CD14-positive monocyte (primary cell): ENCODE measurements at regions not wholly inside any gene's neighbourhood (a gene's known extent, or its start where the extent isn't known, plus 50 kb on each side); places are given as distances from the start of the nearest gene placed in this dataset.
"Not testable (repeated sequence)": the region's sequence is repeated elsewhere in the genome, so short reads cannot be mapped to it uniquely, and the experiment has no call there.

Experiments used
- DNase-seq, 3 donors: peaks; one replicate each; pipeline ENCODE4 v3.0.0-alpha.2; 2011 to 2022
- H2AFZ ChIP-seq: 2 replicates; pipeline ENCODE4 v1.6.0; 2012; ENCODE audit warnings: mild to moderate bottlenecking, low read depth, low read length, inconsistent platforms; ENCODE audit not compliant: insufficient read depth, poor library complexity, severe bottlenecking
- H3K27ac ChIP-seq, 2 donors: 1 replicate in 1 of 2; 2 replicates in 1 of 2; pipeline ENCODE4 v1.5.1; 2012 to 2013; ENCODE audit warnings: low read length in 2 of 2, control low read depth in 1 of 2, inconsistent platforms in 1 of 2, low read depth in 1 of 2, mild to moderate bottlenecking in 1 of 2
- H3K27me3 ChIP-seq, 2 donors: one replicate each; pipeline versions ENCODE4 v1.6.0 to v1.6.1; 2011 to 2013; ENCODE audit warnings: low read length in 2 of 2; ENCODE audit not compliant: control insufficient read depth in 2 of 2, insufficient read depth in 2 of 2
- H3K36me3 ChIP-seq, 2 donors: replicated peaks in 1 of 2; 1 replicate in 1 of 2; 2 replicates in 1 of 2; pipeline versions ENCODE4 v1.5.1 to v1.6.1; 2012 to 2013; ENCODE audit warnings: low read length in 2 of 2, control low read depth in 1 of 2, inconsistent platforms in 1 of 2, mild to moderate bottlenecking in 1 of 2; ENCODE audit not compliant: insufficient read depth in 2 of 2, control insufficient read depth in 1 of 2
- H3K4me1 ChIP-seq, 2 donors: 1 replicate in 1 of 2; 2 replicates in 1 of 2; pipeline versions ENCODE4 v1.5.1 to v1.6.1; 2012 to 2013; ENCODE audit warnings: low read length in 2 of 2, control low read depth in 1 of 2, inconsistent platforms in 1 of 2, mild to moderate bottlenecking in 1 of 2, moderate library complexity in 1 of 2; ENCODE audit not compliant: insufficient read depth in 2 of 2, control insufficient read depth in 1 of 2
- H3K4me2 ChIP-seq: replicated peaks from 2 replicates; pipeline ENCODE3; 2012; ENCODE audit warnings: low read length, moderate library complexity, mild to moderate bottlenecking; ENCODE audit not compliant: poor library complexity, severe bottlenecking; ENCODE audit errors: extremely low read depth
- H3K4me3 ChIP-seq, 3 experiments: fragments of 200-600 bp in 1 of 3; sonication (generic) in 1 of 3; replicated peaks in 1 of 3; 1 replicate in 2 of 3; 2 replicates in 1 of 3; pipeline ENCODE4 v1.5.1; 2011 to 2013; ENCODE audit warnings: low read length in 3 of 3, mild to moderate bottlenecking in 3 of 3, control low read depth in 2 of 3, low read depth in 2 of 3, inconsistent platforms in 1 of 3, moderate library complexity in 1 of 3
- H3K79me2 ChIP-seq: 2 replicates; pipeline ENCODE4 v1.6.0; 2012; ENCODE audit warnings: mild to moderate bottlenecking, control low read depth, inconsistent platforms, low read length, moderate library complexity; ENCODE audit not compliant: insufficient read depth
- H3K9ac ChIP-seq: 2 replicates; pipeline ENCODE4 v1.6.0; 2017; ENCODE audit warnings: low read length, mild to moderate bottlenecking; ENCODE audit not compliant: insufficient read depth, poor library complexity, severe bottlenecking
- H3K9me3 ChIP-seq, 2 donors: replicated peaks in 1 of 2; 1 replicate in 1 of 2; 2 replicates in 1 of 2; pipeline versions ENCODE4 v1.5.1 to v1.6.1; 2012 to 2013; ENCODE audit warnings: low read length in 2 of 2, control low read depth in 1 of 2; ENCODE audit not compliant: control insufficient read depth in 1 of 2, insufficient read depth in 1 of 2
- H4K20me1 ChIP-seq: 2 replicates; pipeline ENCODE4 v1.6.0; 2012; ENCODE audit warnings: mild to moderate bottlenecking, low read length, control low read depth, moderate library complexity; ENCODE audit not compliant: insufficient read depth
- H3K27ac Mint-ChIP-seq, 7 donors: one replicate each; pipeline ENCODE4 v1.8.0; 2020; ENCODE audit warnings: mild to moderate bottlenecking in 7 of 7, mixed read lengths in 7 of 7, moderate library complexity in 6 of 7, inconsistent platforms in 2 of 7
- H3K27me3 Mint-ChIP-seq, 3 donors: one replicate each; pipeline ENCODE4 v1.8.0; 2021 to 2022; ENCODE audit warnings: low read depth in 3 of 3, mild to moderate bottlenecking in 3 of 3, mixed read lengths in 3 of 3, moderate library complexity in 3 of 3, inconsistent platforms in 1 of 3
- H3K36me3 Mint-ChIP-seq, 2 donors: one replicate each; pipeline ENCODE4 v1.8.0; 2020; ENCODE audit warnings: mixed read lengths in 2 of 2, inconsistent platforms in 1 of 2, mild to moderate bottlenecking in 1 of 2
- H3K4me1 Mint-ChIP-seq: one replicate; pipeline ENCODE4 v1.8.0; 2020; ENCODE audit warnings: mild to moderate bottlenecking, mixed read lengths
- H3K4me3 Mint-ChIP-seq, 2 donors: one replicate each; pipeline ENCODE4 v1.8.0; 2020; ENCODE audit warnings: mild to moderate bottlenecking in 2 of 2, mixed read lengths in 2 of 2, moderate library complexity in 1 of 2
- H3K9me3 Mint-ChIP-seq, 7 donors: one replicate each; pipeline ENCODE4 v1.8.0; 2020 to 2022; ENCODE audit warnings: mixed read lengths in 7 of 7, mild to moderate bottlenecking in 6 of 7, moderate library complexity in 6 of 7, inconsistent platforms in 2 of 7
- CTCF ChIP-seq: fragments of 200-600 bp; IDR thresholded peaks from one replicate; pipeline ENCODE4 v1.8.0; 2022; ENCODE audit warnings: antibody characterized with exemption, mild to moderate bottlenecking
- WGBS: methylation state at CpG from one replicate; pipeline ENCODE4 v1.1.5; 2013; ENCODE audit warnings: missing lambda C conversion rate; ENCODE audit not compliant: insufficient coverage; 5-methylcytosine and 5-hydroxymethylcytosine counted together
- intact Hi-C, 2 donors: fragments of 100-400 bp; cut with micrococcal nuclease; formaldehyde crosslinking; loops; one replicate each; pipeline versions ENCODE4 v1.15.0 to v1.15.1; 2023

DNA sequence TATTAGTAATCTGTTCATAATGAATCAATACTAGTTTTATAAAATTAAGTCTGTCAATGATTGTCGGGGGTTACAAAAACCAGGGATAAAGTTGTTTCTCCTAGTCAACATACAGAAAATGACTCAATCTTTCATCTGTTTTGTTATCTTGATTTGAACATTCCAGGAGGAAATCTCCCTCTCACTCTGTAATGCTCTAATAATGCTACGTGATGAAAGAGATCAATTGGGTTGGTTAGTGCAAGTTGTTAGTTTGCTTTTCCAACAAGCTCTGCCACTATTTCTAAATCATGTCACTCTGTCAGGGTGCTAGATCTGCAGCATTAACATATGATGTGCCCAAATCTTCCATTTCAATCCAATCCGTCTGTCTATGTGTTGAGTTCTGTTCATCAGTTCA, 379.5 kb upstream of the GJE1 start:
- Histone ChIP-seq H3K36me3 (no peaks in the 10 kb centered on the region), H4K20me1 (no peaks in the 10 kb centered on the region), H3K4me1 (no peaks in the 10 kb centered on the region), H3K27me3 (no peaks in the 10 kb centered on the region), H3K79me2 (no peaks in the 10 kb centered on the region), H3K4me3 (no peak overlapping the region), H3K4me2 (no peak overlapping the region), H3K9me3 (no peaks in the 10 kb centered on the region), H3K27ac (no peak overlapping the region), H3K9ac (no peak overlapping the region), H2AFZ (no peak overlapping the region)
- no peak overlapping the region for H3K27ac Mint-ChIP-seq
- H3K36me3 Mint-ChIP-seq, result no peaks in the 10 kb centered on the region
- no peaks in the 10 kb centered on the region for H3K4me1 Mint-ChIP-seq
- no peak for TF ChIP-seq CTCF
- H3K4me3 Mint-ChIP-seq, result no peak overlapping the region
- no peak for DNase-seq
- WGBS, result 100% methylated on average over 1 of the region's 3 CpGs
- intact Hi-C loops, result no loop called here
- peaks cover 0 to 5% (median 3%) of the 10 kb centered on the region in 7 donors for H3K9me3 Mint-ChIP-seq
- H3K27me3 Mint-ChIP-seq, result no peaks in the 10 kb centered on the region

DNA sequence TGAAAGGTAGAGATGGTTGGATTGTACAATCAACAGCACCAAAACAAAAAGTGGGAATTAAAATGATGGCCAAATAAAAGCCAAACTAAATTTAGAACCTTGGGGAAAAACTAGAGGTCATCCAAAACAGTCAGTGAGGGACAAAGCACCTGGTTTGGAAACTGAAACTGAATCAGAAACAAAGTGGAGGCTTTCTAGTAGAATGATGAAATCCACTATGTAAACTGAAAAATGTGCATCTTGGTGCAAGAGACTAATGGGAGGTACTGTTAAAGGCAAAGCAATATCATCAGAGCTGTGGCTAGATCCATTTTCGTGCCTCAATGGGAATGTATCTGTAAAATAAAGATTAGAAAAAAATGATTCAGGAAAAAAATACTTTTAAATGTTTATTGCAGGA, 380.0 kb upstream of the GJE1 start:
- Mint-ChIP-seq H3K27me3 (no peaks in the 10 kb centered on the region), H3K4me1 (no peaks in the 10 kb centered on the region), H3K4me3 (no peak overlapping the region), H3K9me3 (peaks cover 0 to 5% (median 2%) of the 10 kb centered on the region in 7 donors), H3K36me3 (no peaks in the 10 kb centered on the region), H3K27ac (no peak overlapping the region)
- no peak overlapping the region for H2AFZ ChIP-seq
- H3K79me2 ChIP-seq, result no peaks in the 10 kb centered on the region
- no peak overlapping the region for H3K4me3 ChIP-seq
- intact Hi-C loops, result no loop called here
- no peak for TF ChIP-seq CTCF
- WGBS, result no CpG with 5 or more reads among the region's 1 CpG
- H3K4me2 ChIP-seq, result no peak overlapping the region
- no peak for DNase-seq
- no peaks in the 10 kb centered on the region for H3K27me3 ChIP-seq
- H4K20me1 ChIP-seq, result no peaks in the 10 kb centered on the region
- no peak overlapping the region for H3K9ac ChIP-seq
- no peaks in the 10 kb centered on the region for H3K36me3 ChIP-seq
- no peak overlapping the region for H3K27ac ChIP-seq
- no peaks in the 10 kb centered on the region for H3K4me1 ChIP-seq
- H3K9me3 ChIP-seq, result no peaks in the 10 kb centered on the region

- WGBS, result 73% methylated on average over 3 of the region's 7 CpGs
- H3K4me1 ChIP-seq, H2AFZ ChIP-seq, H3K4me3 ChIP-seq, H3K36me3 Mint-ChIP-seq, H3K27me3 ChIP-seq, intact Hi-C loops, DNase-seq, H3K36me3 ChIP-seq, H3K27ac Mint-ChIP-seq, H4K20me1 ChIP-seq, H3K79me2 ChIP-seq, H3K4me2 ChIP-seq, H3K4me1 Mint-ChIP-seq, H3K4me3 Mint-ChIP-seq, H3K27ac ChIP-seq, H3K9ac ChIP-seq, H3K27me3 Mint-ChIP-seq: not testable (repeated sequence)
- H3K9me3 ChIP-seq, result peaks cover 4 to 24% of the 10 kb centered on the region in 2 donors
- H3K9me3 Mint-ChIP-seq, result peaks cover 0 to 17% (median 11%) of the 10 kb centered on the region in 7 donors
These were observed 386.4 kb upstream of the GJE1 start for GRCh38 chr6:141746324-141746723.
